GM21619 (cell line): ENCODE measurements at regions not wholly inside any gene's neighbourhood (a gene's known extent, or its start where the extent isn't known, plus 50 kb on each side); places are given as distances from the start of the nearest gene placed in this dataset.

Experiments
- ATAC-seq: cut with Tn5 transposase; IDR thresholded peaks from one replicate; pipeline ENCODE4 v1.9.1; 2021; ENCODE audit not compliant: unreplicated experiment

DNA sequence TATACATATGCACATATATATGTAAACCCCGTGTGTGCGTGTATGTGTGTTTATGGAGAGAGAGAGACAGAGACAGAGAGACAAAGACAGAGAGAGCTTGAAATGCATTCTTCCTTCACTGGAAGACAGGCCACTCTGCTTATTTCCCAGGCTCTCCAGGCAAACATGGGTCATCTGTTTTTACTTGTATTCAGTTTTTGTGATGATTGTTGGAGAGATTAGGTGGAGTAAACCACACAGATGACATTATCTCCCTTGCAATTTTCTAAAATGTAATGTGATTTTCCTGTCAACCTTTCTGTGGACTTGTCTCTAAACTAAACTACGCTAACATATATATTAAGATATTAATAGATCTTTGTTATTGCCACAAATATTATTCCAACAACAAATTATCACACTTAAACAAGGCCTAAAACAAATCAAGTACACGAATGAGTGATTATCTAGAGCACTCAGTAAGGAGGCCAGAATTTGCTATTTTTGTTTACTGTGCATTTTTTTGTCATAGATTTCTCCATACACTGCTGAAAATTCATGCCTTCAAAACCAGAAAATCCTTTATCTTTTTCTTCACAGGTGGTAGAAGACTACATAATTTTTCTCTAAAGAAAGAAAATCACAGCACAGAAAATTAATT lies 251.8 kb upstream of the SLIT2 start:
- no peak for ATAC-seq

DNA sequence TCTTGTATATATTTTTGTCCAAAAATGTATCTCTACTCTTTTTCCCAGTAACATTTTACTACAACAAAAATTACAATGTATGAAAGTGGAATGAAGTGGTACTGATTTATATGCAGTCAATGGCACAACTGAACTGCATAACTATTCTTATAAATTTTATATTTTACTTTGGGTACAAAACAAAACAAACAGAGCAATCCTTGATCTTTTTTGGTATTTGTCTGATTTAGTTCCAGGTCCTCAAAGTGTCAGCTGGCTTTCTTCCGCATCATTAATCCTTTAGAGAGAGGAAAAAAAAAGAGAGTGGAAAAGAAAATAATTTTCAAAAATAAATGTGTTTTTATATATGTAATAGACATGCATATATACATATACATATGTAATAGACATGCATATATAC lies 252.4 kb upstream of the SLIT2 start:
- no peak for ATAC-seq

- ATAC-seq, result no peak
Measured at GRCh38 chr4:19993242-19993641, 258.5 kb upstream of the SLIT2 start.

- ATAC-seq, result no peak
Measured at GRCh38 chr4:19992471-19993093, 259.1 kb upstream of the SLIT2 start.

- no peak for ATAC-seq
Measured at GRCh38 chr4:19987746-19988145, 264.0 kb upstream of the SLIT2 start.

DNA sequence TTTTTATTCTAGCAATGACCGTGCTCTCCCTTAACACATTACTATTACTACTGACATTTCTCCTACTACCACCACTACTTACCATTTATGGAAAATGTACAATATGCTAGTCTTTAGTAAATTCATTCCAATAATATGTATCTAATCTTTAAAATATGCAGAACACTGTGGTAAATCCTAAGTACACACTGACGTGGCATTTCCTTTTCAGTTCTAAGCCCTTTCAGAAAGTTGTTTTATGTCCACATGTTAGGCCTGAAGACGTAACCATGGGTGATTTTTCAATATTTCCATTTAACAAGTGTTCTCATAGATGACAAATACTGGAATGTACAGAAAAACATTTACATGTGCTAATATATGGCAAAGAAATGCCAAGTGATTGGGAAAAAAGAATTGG lies 268.6 kb upstream of the SLIT2 start:
- ATAC-seq, result no peak

DNA sequence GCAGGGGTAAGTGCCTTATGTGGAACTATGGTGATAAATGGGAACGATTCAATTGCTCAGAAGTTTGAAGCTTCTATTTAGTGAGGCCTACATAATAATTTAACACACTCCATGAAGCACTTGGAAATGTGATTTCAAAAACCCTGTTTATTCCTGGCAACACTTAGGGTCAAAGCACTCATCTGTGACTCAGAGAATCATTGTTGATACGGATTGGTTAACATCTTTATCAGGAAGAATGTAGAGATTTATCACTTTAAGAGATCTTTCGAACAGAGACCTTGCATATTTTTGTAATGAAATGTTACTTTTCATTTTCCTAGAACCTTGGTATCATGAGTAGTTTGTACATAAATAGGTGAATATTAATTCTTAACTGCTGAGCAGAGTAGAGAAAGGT lies 269.1 kb upstream of the SLIT2 start:
- ATAC-seq, result no peak

GRCh38 chr4:19971829-19972228 lies 279.9 kb upstream of the SLIT2 start:
- ATAC-seq, result no peak

- ATAC-seq, result no peak
Measured at GRCh38 chr4:19969492-19969891, 282.2 kb upstream of the SLIT2 start.

- no peak for ATAC-seq
Measured at GRCh38 chr4:19961091-19961490, 290.6 kb upstream of the SLIT2 start.

DNA sequence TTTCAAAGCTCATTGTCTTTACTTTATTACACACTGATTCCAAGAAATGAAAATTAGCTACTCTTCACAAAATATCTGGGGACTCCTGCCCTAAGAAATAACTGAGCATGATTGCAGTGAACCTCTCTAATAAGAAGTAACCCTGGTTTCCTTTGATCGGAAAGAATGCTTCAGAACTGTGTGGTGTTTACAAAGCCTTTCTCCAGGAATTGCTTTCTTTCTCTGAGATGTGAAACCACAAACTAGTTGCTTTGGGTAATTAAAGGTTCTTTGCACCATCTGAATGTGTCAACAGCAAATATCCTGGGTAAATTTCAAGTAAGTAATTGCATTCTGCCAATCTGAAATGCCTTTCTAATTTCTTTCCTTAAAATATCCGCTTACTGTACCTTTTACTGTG lies 292.9 kb upstream of the SLIT2 start:
- no peak for ATAC-seq

GRCh38 chr4:19947349-19947748 lies 304.4 kb upstream of the SLIT2 start:
- ATAC-seq, result no peak

GRCh38 chr4:19945979-19946380 lies 305.7 kb upstream of the SLIT2 start:
- ATAC-seq, result no peak

DNA sequence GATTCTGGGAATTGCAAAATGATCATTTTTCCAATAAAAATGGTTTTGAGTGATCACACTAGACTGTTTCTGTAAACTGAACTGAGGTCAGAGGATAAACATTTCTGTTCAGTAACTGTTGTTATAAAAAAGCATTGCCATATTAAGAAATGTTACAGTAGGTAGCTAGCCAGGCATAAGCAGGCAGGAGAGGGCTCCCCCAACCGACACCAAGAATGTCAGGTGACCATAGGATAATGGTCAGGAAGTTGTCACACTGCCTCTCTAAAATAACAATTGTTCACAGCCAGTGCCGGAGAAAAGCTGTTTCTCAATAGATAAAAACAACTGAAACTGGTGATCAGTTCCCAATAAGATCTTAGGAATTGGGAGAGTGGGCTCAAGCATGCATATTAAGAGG lies 306.2 kb upstream of the SLIT2 start:
- no peak for ATAC-seq

DNA sequence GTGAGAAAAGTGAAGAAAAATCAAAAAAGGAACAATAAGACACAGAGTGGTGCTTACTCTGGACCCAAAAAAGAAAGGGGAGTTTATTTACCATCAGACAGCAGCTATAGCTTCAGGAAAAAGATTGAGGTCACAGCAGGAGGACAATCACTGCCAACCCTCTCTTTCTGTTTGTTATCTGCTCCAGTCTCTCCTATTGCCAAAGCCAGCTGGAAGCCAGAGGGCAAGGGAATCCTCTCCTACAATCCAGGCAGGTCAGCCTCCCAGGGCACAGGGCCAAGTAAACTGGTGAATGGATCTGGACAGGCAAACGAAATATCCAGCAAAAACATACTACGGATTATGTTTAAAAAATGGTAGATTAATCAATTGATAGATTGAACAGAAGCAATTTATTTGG lies 306.9 kb upstream of the SLIT2 start:
- ATAC-seq, result no peak

DNA sequence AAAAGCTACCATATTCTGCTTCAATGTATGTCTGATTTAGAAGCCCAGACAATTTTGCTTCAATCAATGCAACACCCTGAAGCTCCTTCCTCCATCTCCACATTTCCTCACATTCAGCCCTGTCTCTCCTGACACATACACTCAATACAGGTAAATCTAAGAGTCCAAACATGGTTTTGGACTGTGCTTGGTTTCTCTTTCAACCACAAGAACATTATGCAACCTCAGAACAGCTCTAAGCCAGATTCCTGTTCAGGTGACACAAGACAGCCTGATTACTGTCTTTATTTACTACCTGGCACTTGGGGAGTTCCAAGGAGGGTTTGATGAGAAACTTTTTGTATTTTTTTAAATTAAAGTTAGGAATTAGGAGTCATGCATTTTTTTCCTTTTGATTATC lies 307.5 kb upstream of the SLIT2 start:
- ATAC-seq, result no peak

- no peak for ATAC-seq
Measured at GRCh38 chr4:19941434-19941833, 310.3 kb upstream of the SLIT2 start.

- no peak for ATAC-seq
Measured at GRCh38 chr4:19940861-19941260, 310.8 kb upstream of the SLIT2 start.

- ATAC-seq, result no peak
Measured at GRCh38 chr4:19936476-19936875, 315.2 kb upstream of the SLIT2 start.

GRCh38 chr4:19930742-19931141 lies 321.0 kb upstream of the SLIT2 start:
- no peak for ATAC-seq

DNA sequence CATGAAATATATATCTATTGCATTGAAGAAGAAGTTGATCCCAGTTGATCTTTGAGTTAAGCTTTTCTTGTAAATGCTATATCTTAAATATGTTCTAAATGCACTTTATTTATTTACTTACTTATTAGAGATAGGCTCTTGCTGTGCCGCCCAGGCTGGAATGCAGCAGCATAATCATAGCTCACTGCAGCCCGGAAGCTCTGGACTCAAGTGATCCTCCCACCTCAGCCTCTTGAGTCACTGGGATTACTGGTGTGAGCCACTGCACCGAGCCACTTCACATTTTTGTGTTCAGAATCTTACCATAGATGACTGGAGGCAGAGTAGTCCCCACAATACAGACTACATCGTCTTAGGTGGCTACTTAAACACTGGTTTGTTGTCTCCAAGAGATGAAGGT lies 324.3 kb upstream of the SLIT2 start:
- no peak for ATAC-seq

GRCh38 chr4:19925516-19925915 lies 326.2 kb upstream of the SLIT2 start:
- ATAC-seq, result no peak

DNA sequence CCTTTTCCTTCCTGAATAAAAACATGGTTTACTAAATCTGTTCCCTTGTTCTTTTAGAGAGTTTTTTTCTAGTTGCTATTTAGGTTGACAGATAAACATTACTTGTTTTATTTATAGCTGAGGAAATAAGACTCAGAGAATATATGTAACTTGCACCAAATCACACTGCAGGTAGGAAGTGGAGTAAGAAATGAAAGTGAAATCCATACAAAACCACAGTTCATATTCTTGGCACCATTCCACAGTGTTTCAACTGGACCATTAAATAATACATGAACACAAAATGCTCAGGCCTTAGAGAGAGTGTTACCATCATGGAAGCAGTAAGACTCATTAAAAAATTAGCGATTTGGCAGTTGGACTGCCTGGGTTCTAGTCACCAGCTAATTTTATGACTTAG lies 326.9 kb upstream of the SLIT2 start:
- ATAC-seq, result no peak
